Small intestine (tissue), 7 donors: ENCODE measurements at regions not wholly inside any gene's neighbourhood (a gene's known extent, or its start where the extent isn't known, plus 50 kb on each side); places are given as distances from the start of the nearest gene placed in this dataset.
"Not testable (repeated sequence)": the region's sequence is repeated elsewhere in the genome, so short reads cannot be mapped to it uniquely, and the experiment has no call there.

Experiments
- DNase-seq, 2 donors: peaks; one replicate each; pipeline versions ENCODE4 v3.0.0 to v3.0.0-alpha.2; 2013
- FAIRE-seq: peaks from 2 replicates; lab custom pipeline; 2012; peaks lifted over from hg19 to GRCh38; lab: Jason Lieb, UNC
- H3K27ac ChIP-seq, 3 donors: one replicate each; pipeline ENCODE4 v1.5.1; 2013; ENCODE audit warnings: low read length in 2 of 3, mild to moderate bottlenecking in 2 of 3, control low read depth in 1 of 3, inconsistent platforms in 1 of 3, low read depth in 1 of 3, moderate library complexity in 1 of 3
- H3K27me3 ChIP-seq, 3 donors: one replicate each; pipeline ENCODE4 v1.6.1; 2013; ENCODE audit warnings: low read length in 3 of 3, inconsistent platforms in 1 of 3; ENCODE audit not compliant: control insufficient read depth in 3 of 3, insufficient read depth in 3 of 3
- H3K36me3 ChIP-seq, 3 donors: one replicate each; pipeline ENCODE4 v1.6.1; 2013; ENCODE audit warnings: low read length in 3 of 3, inconsistent platforms in 1 of 3, low read depth in 1 of 3, mild to moderate bottlenecking in 1 of 3, moderate library complexity in 1 of 3; ENCODE audit not compliant: control insufficient read depth in 3 of 3, insufficient read depth in 2 of 3
- H3K4me1 ChIP-seq, 3 donors: one replicate each; pipeline ENCODE4 v1.6.1; 2013; ENCODE audit warnings: low read length in 2 of 3, inconsistent platforms in 1 of 3, low read depth in 1 of 3, mild to moderate bottlenecking in 1 of 3, moderate library complexity in 1 of 3; ENCODE audit not compliant: control insufficient read depth in 3 of 3, insufficient read depth in 2 of 3
- H3K4me3 ChIP-seq, 3 donors: one replicate each; pipeline ENCODE4 v1.5.1; 2013; ENCODE audit warnings: low read length in 3 of 3, control low read depth in 1 of 3, inconsistent platforms in 1 of 3, low read depth in 1 of 3, mild to moderate bottlenecking in 1 of 3, moderate library complexity in 1 of 3
- H3K9me3 ChIP-seq, 2 donors: one replicate each; pipeline ENCODE4 v1.6.1; 2013; ENCODE audit warnings: low read depth in 1 of 2, low read length in 1 of 2; ENCODE audit not compliant: control insufficient read depth in 2 of 2, insufficient read depth in 1 of 2
- WGBS, 3 donors: extraction: QIAGEN DNeasy Blood & Tissue Kit; methylation state at CpG; one replicate each; pipeline ENCODE4 v1.1.7; 2013; 5-methylcytosine and 5-hydroxymethylcytosine counted together
- donor health status: healthy with polysubstance abuse.
- donor health status: control.
- donor health status: control.
- donor health status: Bipolar disorder and iron deficiency.
- donor health status: healthy.

GRCh38 chr6:11931296-11932035 lies 80.6 kb upstream of the HIVEP1 start:
- no peak for FAIRE-seq
- Histone ChIP-seq H3K36me3 (no peaks in the 10 kb centered on the region), H3K27ac (no peak overlapping the region), H3K4me3 (no peak overlapping the region), H3K9me3 (no peaks in the 10 kb centered on the region), H3K27me3 (no peaks in the 10 kb centered on the region), H3K4me1 (no peaks in the 10 kb centered on the region)
- no peak for DNase-seq
- 94 to 97% (median 95%) methylated on average over 10 of the region's 10 CpGs for WGBS, 3 donors

GRCh38 chr6:11930834-11931233 lies 81.3 kb upstream of the HIVEP1 start:
- 87 to 93% (median 93%) methylated on average over 6 of the region's 6 CpGs for WGBS, 3 donors
- H3K9me3 ChIP-seq, H3K4me3 ChIP-seq, DNase-seq, H3K36me3 ChIP-seq, H3K4me1 ChIP-seq, H3K27ac ChIP-seq, H3K27me3 ChIP-seq, FAIRE-seq: not testable (repeated sequence)

- Histone ChIP-seq H3K27ac (no peak overlapping the region), H3K27me3 (no peaks in the 10 kb centered on the region), H3K4me3 (no peak overlapping the region), H3K36me3 (no peaks in the 10 kb centered on the region), H3K9me3 (no peaks in the 10 kb centered on the region), H3K4me1 (no peaks in the 10 kb centered on the region)
- FAIRE-seq (no peak), DNase-seq (no peak)
- WGBS, 3 donors = 54 to 62% (median 59%) methylated on average over 2 of the region's 2 CpGs
These were observed 81.9 kb upstream of the HIVEP1 start for GRCh38 chr6:11930240-11930639.

- no peak overlapping the region for H3K4me3 ChIP-seq
- WGBS, 3 donors = 80 to 83% (median 83%) methylated on average over 8 of the region's 8 CpGs
- FAIRE-seq (no peak), DNase-seq (no peak)
- H3K27ac ChIP-seq = no peak overlapping the region
- no peaks in the 10 kb centered on the region for H3K9me3 ChIP-seq
- H3K36me3 ChIP-seq = no peaks in the 10 kb centered on the region
- H3K4me1 ChIP-seq = no peaks in the 10 kb centered on the region
- H3K27me3 ChIP-seq = no peaks in the 10 kb centered on the region
These were observed 82.8 kb upstream of the HIVEP1 start for GRCh38 chr6:11929241-11929835.

GRCh38 chr6:11926594-11927407 lies 85.3 kb upstream of the HIVEP1 start:
- FAIRE-seq = no peak
- no peak for DNase-seq
- 87 to 95% (median 88%) methylated on average over 2 of the region's 2 CpGs for WGBS, 3 donors
- H3K36me3 ChIP-seq = no peaks in the 10 kb centered on the region
- no peak overlapping the region for H3K4me3 ChIP-seq
- no peak overlapping the region for H3K27ac ChIP-seq
- H3K4me1 ChIP-seq = no peaks in the 10 kb centered on the region
- H3K27me3 ChIP-seq = no peaks in the 10 kb centered on the region
- no peaks in the 10 kb centered on the region for H3K9me3 ChIP-seq

GRCh38 chr6:11925805-11926204 lies 86.3 kb upstream of the HIVEP1 start:
- no peaks in the 10 kb centered on the region for H3K27me3 ChIP-seq
- no peak for DNase-seq
- H3K4me3 ChIP-seq = no peak overlapping the region
- FAIRE-seq = no peak
- no peaks in the 10 kb centered on the region for H3K36me3 ChIP-seq
- no peaks in the 10 kb centered on the region for H3K9me3 ChIP-seq
- peaks cover 0 to 2% (median 0%) of the 10 kb centered on the region in 3 donors for H3K4me1 ChIP-seq
- no peak overlapping the region for H3K27ac ChIP-seq
- 86 to 91% (median 86%) methylated on average over 9 of the region's 9 CpGs for WGBS, 3 donors

GRCh38 chr6:11923621-11924020 lies 88.5 kb upstream of the HIVEP1 start:
- DNase-seq (no peak), FAIRE-seq (no peak)
- H3K4me1 ChIP-seq = peaks cover 0 to 10% (median 0%) of the 10 kb centered on the region in 3 donors
- 90 to 97% (median 93%) methylated on average over 3 of the region's 3 CpGs for WGBS, 3 donors
- no peaks in the 10 kb centered on the region for H3K36me3 ChIP-seq
- H3K27ac ChIP-seq = no peak overlapping the region
- H3K4me3 ChIP-seq = no peak overlapping the region
- no peaks in the 10 kb centered on the region for H3K9me3 ChIP-seq
- no peaks in the 10 kb centered on the region for H3K27me3 ChIP-seq

GRCh38 chr6:11922901-11923300 lies 89.2 kb upstream of the HIVEP1 start:
- Histone ChIP-seq H3K9me3 (no peaks in the 10 kb centered on the region), H3K27me3 (no peaks in the 10 kb centered on the region), H3K27ac (no peak overlapping the region), H3K4me1 (peaks cover 0 to 17% (median 0%) of the 10 kb centered on the region in 3 donors), H3K4me3 (no peak overlapping the region), H3K36me3 (no peaks in the 10 kb centered on the region)
- WGBS, 3 donors = 93 to 99% (median 96%) methylated on average over 2 of the region's 2 CpGs
- DNase-seq (no peak), FAIRE-seq (no peak)
